PFSK-1 (cell line): ENCODE measurements at regions not wholly inside any gene's neighbourhood (a gene's known extent, or its start where the extent isn't known, plus 50 kb on each side); places are given as distances from the start of the nearest gene placed in this dataset.

Experiments
- FOXP2 ChIP-seq: optimal IDR thresholded peaks from 2 replicates; pipeline ENCODE3; 2011; ENCODE audit warnings: borderline replicate concordance, control low read depth, inconsistent platforms; ENCODE audit not compliant: insufficient read depth; ENCODE audit errors: extremely low read length, extremely low read depth
- POLR2AphosphoS5 ChIP-seq: IDR thresholded peaks from 2 replicates; pipeline ENCODE4 v1.6.1; 2012; ENCODE audit warnings: low read depth, mild to moderate bottlenecking, control low read depth, low read length, moderate library complexity
- REST ChIP-seq, 2 experiments: IDR thresholded peaks; 2 replicates each; pipeline versions ENCODE4 v1.6.1 to v1.8.0; 2011 to 2012; ENCODE audit warnings: low read depth in 2 of 2, low read length in 2 of 2, control low read depth in 1 of 2, inconsistent platforms in 1 of 2, mild to moderate bottlenecking in 1 of 2, moderate library complexity in 1 of 2; ENCODE audit not compliant: insufficient read depth in 1 of 2
- SIN3A ChIP-seq: IDR thresholded peaks from 2 replicates; pipeline ENCODE4 v1.6.1; 2012; ENCODE audit warnings: mild to moderate bottlenecking, low read length, moderate library complexity, borderline replicate concordance; ENCODE audit not compliant: insufficient read depth
- TAF1 ChIP-seq: IDR thresholded peaks from 2 replicates; pipeline ENCODE4 v1.6.1; 2012; ENCODE audit warnings: low read length, control low read depth, borderline replicate concordance; ENCODE audit not compliant: insufficient read depth

GRCh38 chr12:115114140-115114539 is 430.2 kb upstream of the TBX3 start:
- TF ChIP-seq SIN3A (no peak), FOXP2 (no peak), REST (IDR thresholded peaks at IDR 0.05; ENCODE audit: insufficient read depth in 1 of 2, low read depth in 2 of 2, low read length in 2 of 2) (no peak), TAF1 (no peak)

DNA sequence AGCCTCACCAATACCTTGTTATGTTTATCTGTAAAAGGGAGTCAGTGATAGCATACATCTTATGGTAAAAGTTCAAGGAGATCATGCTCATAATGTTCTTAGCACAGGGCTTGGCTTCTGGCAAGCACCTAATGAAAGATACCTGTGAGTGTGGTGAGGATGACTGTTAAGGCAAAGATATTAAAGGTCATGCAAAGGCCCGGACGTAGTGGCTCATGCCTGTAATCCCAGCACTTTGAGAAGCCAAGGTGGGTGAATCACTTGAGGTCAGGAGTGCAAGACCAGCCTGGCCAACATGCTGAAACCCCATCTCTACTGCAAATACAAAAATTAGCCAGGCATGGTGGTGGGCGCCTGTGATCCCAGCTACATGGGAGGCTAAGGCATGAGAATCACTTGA is 425.9 kb upstream of the TBX3 start:
- no peak for TF ChIP-seq SIN3A
- no peak for TF ChIP-seq FOXP2
- no peak for TF ChIP-seq TAF1
- TF ChIP-seq REST (IDR thresholded peaks at IDR 0.05; ENCODE audit: insufficient read depth in 1 of 2, low read depth in 2 of 2, low read length in 2 of 2): no peak
- TF ChIP-seq POLR2AphosphoS5: no peak

DNA sequence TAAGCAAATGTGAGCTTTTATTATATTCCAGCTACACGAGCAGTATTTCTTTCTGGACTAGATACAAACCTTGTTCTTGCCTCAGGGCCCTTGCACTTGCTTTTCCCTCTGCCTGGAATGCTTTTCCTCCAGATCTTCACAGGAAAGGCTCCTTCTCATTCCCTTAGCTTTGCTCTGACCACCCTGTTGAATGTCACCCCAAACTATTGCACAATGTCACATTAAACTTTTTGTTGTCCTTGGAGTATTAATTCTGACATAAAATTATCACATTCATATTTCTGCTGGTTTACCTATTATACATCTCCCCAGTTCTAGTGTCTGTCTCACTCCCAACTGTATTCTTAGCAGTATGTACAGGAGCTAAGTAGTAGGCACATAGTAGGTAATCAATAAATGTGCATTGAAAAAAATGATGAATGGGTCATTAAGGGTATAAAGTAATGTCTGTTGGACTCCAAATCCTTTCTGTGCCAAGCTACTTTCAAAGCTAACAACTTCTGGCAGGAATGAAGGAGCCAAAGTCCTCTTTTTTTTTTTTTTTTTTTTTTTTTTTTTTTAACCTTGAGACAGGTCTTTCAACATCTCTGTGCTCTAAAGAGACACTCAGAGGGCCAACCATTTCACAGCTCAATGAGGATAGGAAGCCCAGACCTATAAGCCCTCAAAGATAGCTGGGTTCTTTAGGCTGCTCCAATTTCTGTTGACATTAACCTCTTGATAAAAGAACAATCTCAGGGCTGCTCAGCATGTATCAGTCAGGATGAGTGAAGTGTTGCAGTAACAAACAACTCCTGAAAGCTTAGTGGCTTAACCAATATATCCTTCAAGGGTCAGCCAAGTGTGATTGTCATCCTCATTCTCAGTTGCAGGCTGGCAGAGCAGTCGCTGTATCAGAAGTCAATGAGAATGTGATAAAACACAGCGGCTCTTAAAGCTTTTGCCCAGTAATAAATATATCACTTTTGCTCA is 424.4 kb upstream of the TBX3 start:
- no peak for TF ChIP-seq FOXP2
- TF ChIP-seq SIN3A: no peak
- TF ChIP-seq TAF1: no peak
- no peak for TF ChIP-seq REST (IDR thresholded peaks at IDR 0.05; ENCODE audit: insufficient read depth in 1 of 2, low read depth in 2 of 2, low read length in 2 of 2)
- no peak for TF ChIP-seq POLR2AphosphoS5

- TF ChIP-seq REST (IDR thresholded peaks at IDR 0.05; ENCODE audit: insufficient read depth in 1 of 2, low read depth in 2 of 2, low read length in 2 of 2) (peak in 1 of 2 experiments; percentile 34; a peak in 1 of 4 replicates), TAF1 (no peak)
These were observed 420.2 kb upstream of the TBX3 start for GRCh38 chr12:115103884-115104883.
